ENCODE measurements at regions not wholly inside any gene's neighbourhood (a gene's known extent, or its start where the extent isn't known, plus 50 kb on each side); places are given as distances from the start of the nearest gene placed in this dataset.

GRCh38 chr2:563512-563911 is 113.7 kb downstream of the TMEM18 start (continued):
- TF ChIP-seq MAX (IDR thresholded peaks at IDR 0.05), result no peak
- no peak for TF ChIP-seq CHD2 (IDR thresholded peaks at IDR 0.05; ENCODE audit: low read length)
- TF ChIP-seq CEBPB (IDR thresholded peaks at IDR 0.05; ENCODE audit: low read depth, low read length), result no peak
- no peak for TF ChIP-seq TAF1 (IDR thresholded peaks at IDR 0.05; ENCODE audit: low read depth, low read length)
- no peak for TF ChIP-seq SIRT6 (IDR thresholded peaks at IDR 0.05; ENCODE audit: low read length)
